Vagina (tissue), 2 donors: ENCODE measurements at regions not wholly inside any gene's neighbourhood (a gene's known extent, or its start where the extent isn't known, plus 50 kb on each side); places are given as distances from the start of the nearest gene placed in this dataset.

Experiments
- CTCF ChIP-seq, 3 experiments: fragments of 450-650 bp in 2 of 3; fragments of 200-600 bp in 1 of 3; sonication (generic) in 1 of 3; IDR thresholded peaks; one replicate each; pipeline ENCODE4 v1.5.1; 2017 to 2019; ENCODE audit warnings: antibody characterized with exemption in 3 of 3, mild to moderate bottlenecking in 2 of 3, moderate library complexity in 2 of 3
- POLR2AphosphoS5 ChIP-seq, 2 donors: sonication (generic); formaldehyde crosslinking; IDR thresholded peaks; one replicate each; pipeline ENCODE4 v1.9.0; 2017; ENCODE audit warnings: antibody characterized with exemption in 2 of 2, mild to moderate bottlenecking in 2 of 2, low read depth in 1 of 2; ENCODE audit not compliant: insufficient read depth in 1 of 2

- TF ChIP-seq POLR2AphosphoS5 (IDR thresholded peaks at IDR 0.05; ENCODE audit: insufficient read depth in 1 of 2, low read depth in 1 of 2) (no peak), CTCF (IDR thresholded peaks at IDR 0.05) (no peak)
These were observed 450.8 kb downstream of the ETV1 start for GRCh38 chr7:13538669-13539068.
